ENCODE measurements at regions not wholly inside any gene's neighbourhood (a gene's known extent, or its start where the extent isn't known, plus 50 kb on each side); places are given as distances from the start of the nearest gene placed in this dataset.
A peak's percentile ranks its signal among the peaks of the same experiment; 100 is the strongest.

DNA sequence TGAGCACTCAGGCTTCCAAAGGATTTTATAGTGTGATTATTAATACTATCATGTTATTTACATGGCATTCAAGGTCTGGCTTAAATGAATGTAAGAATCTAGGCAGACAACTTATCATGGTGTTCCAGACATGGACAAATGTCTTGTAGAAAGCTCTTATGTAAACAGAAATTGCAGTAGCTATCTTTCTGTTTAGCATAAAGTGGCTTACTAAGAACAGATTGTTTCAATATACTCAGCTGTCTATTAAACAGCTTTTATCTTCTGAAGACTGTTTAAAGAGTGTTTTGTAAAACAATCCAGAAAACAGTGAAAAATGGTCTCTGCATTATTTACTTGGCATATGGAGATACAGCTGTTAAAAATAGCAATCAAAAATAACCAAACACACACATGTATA is 1061.8 kb upstream of the SEL1L start:
- H3K9me3 ChIP-seq = no peaks in the 10 kb centered on the region
- no peak overlapping the region for H3K27ac ChIP-seq
- intact Hi-C loops (cut with DNase I) = no loop called here
- H3K4me3 ChIP-seq = no peak overlapping the region
- H3K36me3 ChIP-seq = no peaks in the 10 kb centered on the region
- TF ChIP-seq, protein P1, sequence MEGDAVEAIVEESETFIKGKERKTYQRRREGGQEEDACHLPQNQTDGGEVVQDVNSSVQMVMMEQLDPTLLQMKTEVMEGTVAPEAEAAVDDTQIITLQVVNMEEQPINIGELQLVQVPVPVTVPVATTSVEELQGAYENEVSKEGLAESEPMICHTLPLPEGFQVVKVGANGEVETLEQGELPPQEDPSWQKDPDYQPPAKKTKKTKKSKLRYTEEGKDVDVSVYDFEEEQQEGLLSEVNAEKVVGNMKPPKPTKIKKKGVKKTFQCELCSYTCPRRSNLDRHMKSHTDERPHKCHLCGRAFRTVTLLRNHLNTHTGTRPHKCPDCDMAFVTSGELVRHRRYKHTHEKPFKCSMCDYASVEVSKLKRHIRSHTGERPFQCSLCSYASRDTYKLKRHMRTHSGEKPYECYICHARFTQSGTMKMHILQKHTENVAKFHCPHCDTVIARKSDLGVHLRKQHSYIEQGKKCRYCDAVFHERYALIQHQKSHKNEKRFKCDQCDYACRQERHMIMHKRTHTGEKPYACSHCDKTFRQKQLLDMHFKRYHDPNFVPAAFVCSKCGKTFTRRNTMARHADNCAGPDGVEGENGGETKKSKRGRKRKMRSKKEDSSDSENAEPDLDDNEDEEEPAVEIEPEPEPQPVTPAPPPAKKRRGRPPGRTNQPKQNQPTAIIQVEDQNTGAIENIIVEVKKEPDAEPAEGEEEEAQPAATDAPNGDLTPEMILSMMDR (IDR thresholded peaks at IDR 0.05) = no peak
- TF ChIP-seq POLR2AphosphoS5 (IDR thresholded peaks at IDR 0.05; ENCODE audit: insufficient read depth in 1 of 2, low read depth in 1 of 2) (no peak), POLR2A (IDR thresholded peaks at IDR 0.05) (no peak)
- DNase-seq (ENCODE audit: extremely low spot score in 2 of 2) = no peak
- no peaks in the 10 kb centered on the region for H3K4me1 ChIP-seq
- H3K27me3 ChIP-seq = no peaks in the 10 kb centered on the region

- Histone ChIP-seq H3K36me3 (no peaks in the 10 kb centered on the region), H3K27me3 (no peaks in the 10 kb centered on the region), H3K4me1 (peaks cover 4% of the 10 kb centered on the region), H3K9me3 (no peaks in the 10 kb centered on the region), H3K27ac (no peak overlapping the region), H3K4me3 (no peak overlapping the region)
- DNase-seq (ENCODE audit: extremely low spot score in 2 of 2) = no peak
- intact Hi-C loops (cut with DNase I) = no loop called here
- TF ChIP-seq POLR2A (IDR thresholded peaks at IDR 0.05) (no peak), POLR2AphosphoS5 (IDR thresholded peaks at IDR 0.05; ENCODE audit: insufficient read depth in 1 of 2, low read depth in 1 of 2) (no peak)
- TF ChIP-seq, protein P1 (IDR thresholded peaks at IDR 0.05) = no peak
Measured at GRCh38 chr14:82602794-82603193, 1069.1 kb upstream of the SEL1L start.

GRCh38 chr14:82604819-82605218 is 1071.2 kb upstream of the SEL1L start:
- H3K27ac ChIP-seq = no peak overlapping the region
- no peaks in the 10 kb centered on the region for H3K9me3 ChIP-seq
- intact Hi-C loops (cut with DNase I) = no loop called here

GRCh38 chr14:82621881-82622450 is 1088.3 kb upstream of the SEL1L start:
- Histone ChIP-seq H3K36me3 (no peaks in the 10 kb centered on the region), H3K4me3 (no peak overlapping the region), H3K4me1 (peaks cover 6% of the 10 kb centered on the region), H3K27me3 (no peaks in the 10 kb centered on the region), H3K9me3 (no peaks in the 10 kb centered on the region), H3K27ac (no peak overlapping the region)
- TF ChIP-seq, protein P1 (IDR thresholded peaks at IDR 0.05) = no peak
- TF ChIP-seq POLR2AphosphoS5 (IDR thresholded peaks at IDR 0.05; ENCODE audit: insufficient read depth in 1 of 2, low read depth in 1 of 2) (no peak), POLR2A (IDR thresholded peaks at IDR 0.05) (no peak)
- DNase-seq (ENCODE audit: extremely low spot score in 2 of 2) = no peak
- intact Hi-C loops (cut with DNase I) = no loop called here

More at GRCh38 chr14:82604819-82605218, 1071.2 kb upstream of the SEL1L start:
- DNase-seq (ENCODE audit: extremely low spot score in 2 of 2) = no peak
- H3K36me3 ChIP-seq = no peaks in the 10 kb centered on the region
- no peak overlapping the region for H3K4me3 ChIP-seq
- TF ChIP-seq POLR2AphosphoS5 (IDR thresholded peaks at IDR 0.05; ENCODE audit: insufficient read depth in 1 of 2, low read depth in 1 of 2) (no peak), POLR2A (IDR thresholded peaks at IDR 0.05) (no peak)
- TF ChIP-seq, protein P1 (IDR thresholded peaks at IDR 0.05) = no peak
- H3K27me3 ChIP-seq = no peaks in the 10 kb centered on the region
- H3K4me1 ChIP-seq = peaks cover 9% of the 10 kb centered on the region

GRCh38 chr14:82626156-82627066 is 1092.8 kb upstream of the SEL1L start:
- H3K4me1 ChIP-seq = peaks cover 8% of the 10 kb centered on the region
- intact Hi-C loops (cut with DNase I) = no loop called here

More at GRCh38 chr14:82626156-82627066, 1092.8 kb upstream of the SEL1L start:
- DNase-seq (ENCODE audit: extremely low spot score in 2 of 2) = no peak
- H3K36me3 ChIP-seq = no peaks in the 10 kb centered on the region
- TF ChIP-seq, protein P1 (IDR thresholded peaks at IDR 0.05) = no peak
- no peak for TF ChIP-seq POLR2A (IDR thresholded peaks at IDR 0.05)
- TF ChIP-seq POLR2AphosphoS5 (IDR thresholded peaks at IDR 0.05; ENCODE audit: insufficient read depth in 1 of 2, low read depth in 1 of 2) = peak in 1 of 2 donors; percentile 62
- H3K27me3 ChIP-seq = no peaks in the 10 kb centered on the region
- no peaks in the 10 kb centered on the region for H3K9me3 ChIP-seq
- no peak overlapping the region for H3K4me3 ChIP-seq
- no peak overlapping the region for H3K27ac ChIP-seq

Data from vagina (tissue), 2 donors.